Bronchial epithelial cell (primary cell): ENCODE measurements at regions not wholly inside any gene's neighbourhood (a gene's known extent, or its start where the extent isn't known, plus 50 kb on each side); places are given as distances from the start of the nearest gene placed in this dataset.

Experiments
- DNase-seq: peaks from one replicate; pipeline ENCODE4 v3.0.0-alpha.2; 2010; ENCODE audit warnings: low read depth
- FAIRE-seq: peaks from 2 replicates; lab custom pipeline; 2011; peaks lifted over from hg19 to GRCh38; lab: Jason Lieb, UNC
- H3K27me3 ChIP-seq: 2 replicates; pipeline ENCODE4 v1.5.1; 2011; ENCODE audit warnings: low read length; ENCODE audit not compliant: control insufficient read depth, insufficient read depth
- H3K36me3 ChIP-seq: 2 replicates; pipeline ENCODE4 v1.5.1; 2011; ENCODE audit warnings: low read length; ENCODE audit not compliant: control insufficient read depth, insufficient read depth
- H3K4me3 ChIP-seq: 2 replicates; pipeline ENCODE4 v1.5.1; 2011; ENCODE audit warnings: mild to moderate bottlenecking, low read depth, low read length, control low read depth
- CTCF ChIP-seq: IDR thresholded peaks from 2 replicates; pipeline ENCODE4 v1.5.1; 2011; ENCODE audit warnings: mild to moderate bottlenecking, moderate library complexity, low read length, control low read depth, inconsistent platforms; ENCODE audit not compliant: insufficient read depth, severe bottlenecking

- no peak for FAIRE-seq
- no peak overlapping the region for H3K4me3 ChIP-seq
- DNase-seq: peak; percentile 61
These were observed 221.2 kb downstream of the TUSC7 start for GRCh38 chr3:116930786-116931185.

GRCh38 chr3:116939091-116939490, 229.5 kb downstream of the TUSC7 start:
- FAIRE-seq (no peak), DNase-seq (peak; percentile 63)
- no peaks in the 10 kb centered on the region for H3K36me3 ChIP-seq
- no peak for TF ChIP-seq CTCF
- H3K4me3 ChIP-seq: no peak overlapping the region
- no peaks in the 10 kb centered on the region for H3K27me3 ChIP-seq

More at GRCh38 chr3:116930786-116931185, 221.2 kb downstream of the TUSC7 start:
- no peaks in the 10 kb centered on the region for H3K27me3 ChIP-seq
- TF ChIP-seq CTCF: no peak
- H3K36me3 ChIP-seq: no peaks in the 10 kb centered on the region

GRCh38 chr3:116939550-116939949, 230.0 kb downstream of the TUSC7 start:
- no peak for FAIRE-seq
- no peaks in the 10 kb centered on the region for H3K27me3 ChIP-seq
- no peak for TF ChIP-seq CTCF
- no peak overlapping the region for H3K4me3 ChIP-seq
- DNase-seq: peak; percentile 70
- no peaks in the 10 kb centered on the region for H3K36me3 ChIP-seq

- DNase-seq (no peak), FAIRE-seq (no peak)
- Histone ChIP-seq H3K4me3 (no peak overlapping the region), H3K27me3 (no peaks in the 10 kb centered on the region), H3K36me3 (no peaks in the 10 kb centered on the region)
- no peak for TF ChIP-seq CTCF
These were observed 231.1 kb downstream of the TUSC7 start for GRCh38 chr3:116940719-116941118.

GRCh38 chr3:116946376-116946775, 236.8 kb downstream of the TUSC7 start:
- no peak overlapping the region for H3K4me3 ChIP-seq
- FAIRE-seq (no peak), DNase-seq (no peak)
- H3K36me3 ChIP-seq: no peaks in the 10 kb centered on the region
- no peaks in the 10 kb centered on the region for H3K27me3 ChIP-seq
- no peak for TF ChIP-seq CTCF

- no peak overlapping the region for H3K4me3 ChIP-seq
- H3K27me3 ChIP-seq: no peaks in the 10 kb centered on the region
- DNase-seq: no peak
- FAIRE-seq: no peak
- TF ChIP-seq CTCF: no peak
- no peaks in the 10 kb centered on the region for H3K36me3 ChIP-seq
These were observed 237.6 kb downstream of the TUSC7 start for GRCh38 chr3:116947148-116947547.
